Osteoblast (primary cell): ENCODE measurements at regions not wholly inside any gene's neighbourhood (a gene's known extent, or its start where the extent isn't known, plus 50 kb on each side); places are given as distances from the start of the nearest gene placed in this dataset.

Experiments
- DNase-seq: peaks from one replicate; pipeline ENCODE4 v3.0.0; 2011; ENCODE audit warnings: low spot score, mixed read lengths; ENCODE audit not compliant: insufficient read length; ENCODE audit errors: missing footprints
- H2AFZ ChIP-seq: 2 replicates; pipeline ENCODE4 v1.6.0; 2011; ENCODE audit warnings: mild to moderate bottlenecking, low read length
- H3K27ac ChIP-seq: 2 replicates; pipeline ENCODE4 v1.5.1; 2011; ENCODE audit warnings: mild to moderate bottlenecking, low read depth, low read length, moderate library complexity
- H3K27me3 ChIP-seq: 2 replicates; pipeline ENCODE4 v1.6.0; 2012; ENCODE audit warnings: mild to moderate bottlenecking, control low read depth, inconsistent platforms, low read length, moderate library complexity; ENCODE audit not compliant: insufficient read depth
- H3K36me3 ChIP-seq: 2 replicates; pipeline ENCODE4 v1.5.1; 2011; ENCODE audit warnings: mild to moderate bottlenecking, low read length, control low read depth, moderate library complexity; ENCODE audit not compliant: insufficient read depth
- H3K4me1 ChIP-seq: 2 replicates; pipeline ENCODE4 v1.5.1; 2011; ENCODE audit warnings: mild to moderate bottlenecking, low read length, control low read depth, moderate library complexity; ENCODE audit not compliant: insufficient read depth
- H3K4me2 ChIP-seq: 2 replicates; pipeline ENCODE4 v1.6.0; 2011; ENCODE audit warnings: mild to moderate bottlenecking, low read length; ENCODE audit not compliant: insufficient read depth
- H3K4me3 ChIP-seq: fragments of 200-600 bp; sonication (generic); 3 replicates; pipeline ENCODE4 v1.5.1; 2012; ENCODE audit warnings: mild to moderate bottlenecking, low read length, inconsistent platforms; ENCODE audit not compliant: insufficient read depth
- H3K79me2 ChIP-seq: 2 replicates; pipeline ENCODE4 v1.6.0; 2012; ENCODE audit warnings: mild to moderate bottlenecking, low read length, control low read depth, inconsistent platforms; ENCODE audit not compliant: insufficient read depth
- H3K9me3 ChIP-seq: 2 replicates; pipeline ENCODE4 v1.5.1; 2011; ENCODE audit warnings: low read depth, low read length, control low read depth
- H4K20me1 ChIP-seq: 2 replicates; pipeline ENCODE4 v1.6.0; 2012; ENCODE audit warnings: mild to moderate bottlenecking, low read length, control low read depth; ENCODE audit not compliant: insufficient read depth
- TF ChIP-seq, protein P1 (sequence below): IDR thresholded peaks from 2 replicates; pipeline ENCODE4 v1.5.1; 2011; ENCODE audit warnings: mild to moderate bottlenecking, low read depth, low read length, moderate library complexity; ENCODE audit errors: extremely low read depth

DNA sequence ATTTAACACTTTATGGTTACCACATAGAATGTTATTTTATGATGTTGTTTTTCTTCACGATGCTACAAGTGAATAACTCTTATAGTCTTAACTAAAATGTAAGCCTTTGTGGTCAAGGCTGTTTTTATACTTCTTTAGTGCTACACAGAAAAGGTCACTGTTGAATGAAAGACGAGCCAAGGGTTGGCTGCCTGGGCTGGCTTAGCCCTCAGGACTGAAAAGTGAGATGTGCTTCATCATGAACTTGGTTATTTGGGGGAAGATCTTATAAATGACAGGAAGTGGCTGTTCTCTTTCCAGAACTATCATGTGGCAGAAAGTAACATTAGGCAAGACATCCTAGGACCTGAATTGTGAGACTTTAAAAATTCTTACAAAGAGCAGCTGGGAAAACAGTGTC lies 404.0 kb downstream of the BTBD3 start:
- Histone ChIP-seq H3K4me2 (no peak overlapping the region), H4K20me1 (no peaks in the 10 kb centered on the region), H2AFZ (no peak overlapping the region), H3K27ac (no peak overlapping the region), H3K4me1 (no peaks in the 10 kb centered on the region), H3K9me3 (peaks cover 2% of the 10 kb centered on the region), H3K4me3 (no peak overlapping the region), H3K79me2 (no peaks in the 10 kb centered on the region), H3K36me3 (no peaks in the 10 kb centered on the region), H3K27me3 (no peaks in the 10 kb centered on the region)
- TF ChIP-seq, protein P1, sequence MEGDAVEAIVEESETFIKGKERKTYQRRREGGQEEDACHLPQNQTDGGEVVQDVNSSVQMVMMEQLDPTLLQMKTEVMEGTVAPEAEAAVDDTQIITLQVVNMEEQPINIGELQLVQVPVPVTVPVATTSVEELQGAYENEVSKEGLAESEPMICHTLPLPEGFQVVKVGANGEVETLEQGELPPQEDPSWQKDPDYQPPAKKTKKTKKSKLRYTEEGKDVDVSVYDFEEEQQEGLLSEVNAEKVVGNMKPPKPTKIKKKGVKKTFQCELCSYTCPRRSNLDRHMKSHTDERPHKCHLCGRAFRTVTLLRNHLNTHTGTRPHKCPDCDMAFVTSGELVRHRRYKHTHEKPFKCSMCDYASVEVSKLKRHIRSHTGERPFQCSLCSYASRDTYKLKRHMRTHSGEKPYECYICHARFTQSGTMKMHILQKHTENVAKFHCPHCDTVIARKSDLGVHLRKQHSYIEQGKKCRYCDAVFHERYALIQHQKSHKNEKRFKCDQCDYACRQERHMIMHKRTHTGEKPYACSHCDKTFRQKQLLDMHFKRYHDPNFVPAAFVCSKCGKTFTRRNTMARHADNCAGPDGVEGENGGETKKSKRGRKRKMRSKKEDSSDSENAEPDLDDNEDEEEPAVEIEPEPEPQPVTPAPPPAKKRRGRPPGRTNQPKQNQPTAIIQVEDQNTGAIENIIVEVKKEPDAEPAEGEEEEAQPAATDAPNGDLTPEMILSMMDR, result no peak
- no peak for DNase-seq

DNA sequence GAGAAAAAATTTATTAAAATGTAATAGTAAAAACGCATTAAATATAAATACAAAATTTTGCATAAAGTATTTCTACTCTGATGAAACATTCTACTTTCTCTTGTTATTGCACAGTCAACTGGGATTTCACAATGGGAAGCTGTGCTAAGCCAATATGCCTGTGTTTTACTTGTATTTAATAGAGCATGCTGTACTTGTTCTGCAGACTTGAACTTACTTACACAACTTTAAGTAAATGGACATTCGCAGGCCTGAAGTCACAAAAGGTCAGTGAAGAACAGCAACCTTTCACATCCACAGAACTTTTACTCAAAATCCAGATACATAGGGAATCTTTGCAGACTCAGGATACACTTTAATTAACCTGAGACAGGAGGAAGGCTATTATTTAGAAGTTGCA lies 409.5 kb downstream of the BTBD3 start:
- H3K79me2 ChIP-seq, result no peaks in the 10 kb centered on the region
- H3K27me3 ChIP-seq, result no peaks in the 10 kb centered on the region
- H3K4me3 ChIP-seq, result no peak overlapping the region
- no peaks in the 10 kb centered on the region for H4K20me1 ChIP-seq
- peaks cover 2% of the 10 kb centered on the region for H3K9me3 ChIP-seq
- DNase-seq, result no peak
- TF ChIP-seq, protein P1, result no peak
- no peak overlapping the region for H3K27ac ChIP-seq
- H3K4me2 ChIP-seq, result no peak overlapping the region
- H3K4me1 ChIP-seq, result no peaks in the 10 kb centered on the region
- H2AFZ ChIP-seq, result no peak overlapping the region
- no peaks in the 10 kb centered on the region for H3K36me3 ChIP-seq

DNA sequence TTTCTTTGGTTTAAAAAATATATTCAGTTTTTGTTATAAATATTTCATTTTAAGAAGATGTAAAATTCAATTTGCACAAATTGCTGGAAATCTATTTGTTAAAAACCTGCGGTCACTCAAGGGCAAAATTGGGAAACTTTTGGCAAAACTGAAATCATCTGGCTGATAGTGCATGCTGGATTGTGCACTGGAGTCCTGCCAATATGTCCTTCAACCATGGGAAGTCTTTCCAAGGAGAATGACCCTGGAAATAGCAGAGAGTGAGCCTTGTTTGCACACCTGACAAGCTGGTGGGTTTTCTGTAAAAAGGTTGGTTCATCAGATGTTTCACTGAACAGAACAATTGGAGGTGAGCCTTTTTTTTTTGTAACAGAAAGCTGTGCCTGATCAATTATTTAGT lies 413.5 kb downstream of the BTBD3 start:
- Histone ChIP-seq H4K20me1 (no peaks in the 10 kb centered on the region), H3K36me3 (no peaks in the 10 kb centered on the region), H3K4me1 (no peaks in the 10 kb centered on the region), H3K27ac (no peak overlapping the region), H3K27me3 (no peaks in the 10 kb centered on the region), H3K79me2 (no peaks in the 10 kb centered on the region), H3K4me2 (no peak overlapping the region), H3K4me3 (no peak overlapping the region), H3K9me3 (peaks cover 2% of the 10 kb centered on the region), H2AFZ (no peak overlapping the region)
- no peak for DNase-seq
- TF ChIP-seq, protein P1, result no peak

DNA sequence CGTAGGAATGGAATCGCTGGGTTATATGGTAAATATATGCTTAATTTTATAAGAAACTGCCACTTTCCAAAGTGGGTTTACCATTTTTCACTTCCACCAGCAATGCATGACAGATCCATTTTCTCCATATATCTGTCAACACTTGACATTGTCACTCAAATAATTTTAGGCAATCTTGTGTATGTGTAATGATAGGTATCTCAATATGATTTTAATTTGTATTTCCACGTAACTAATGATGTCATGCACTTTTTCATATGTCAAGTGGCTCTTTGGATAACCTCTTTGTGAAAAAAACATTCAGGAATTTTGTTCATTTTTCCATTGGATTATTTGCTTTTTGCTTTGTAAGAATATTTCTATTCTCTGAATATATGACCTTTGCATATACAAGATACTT lies 419.9 kb downstream of the BTBD3 start:
- Histone ChIP-seq H3K36me3 (no peaks in the 10 kb centered on the region), H3K9me3 (no peaks in the 10 kb centered on the region), H3K4me2 (no peak overlapping the region), H3K27me3 (no peaks in the 10 kb centered on the region), H3K4me3 (no peak overlapping the region), H3K4me1 (no peaks in the 10 kb centered on the region), H4K20me1 (no peaks in the 10 kb centered on the region), H2AFZ (no peak overlapping the region), H3K27ac (no peak overlapping the region), H3K79me2 (no peaks in the 10 kb centered on the region)
- TF ChIP-seq, protein P1, result no peak
- no peak for DNase-seq
